ENCODE measurements at regions not wholly inside any gene's neighbourhood (a gene's known extent, or its start where the extent isn't known, plus 50 kb on each side); places are given as distances from the start of the nearest gene placed in this dataset.

- H3K4me3 ChIP-seq (ENCODE audit: low read depth, low read length) = no peak overlapping the region
Measured at GRCh38 chr5:155353231-155353630, 339.7 kb downstream of the KIF4B start.

GRCh38 chr5:155366096-155366495, 352.5 kb downstream of the KIF4B start:
- no peak for TF ChIP-seq CTCF (IDR thresholded peaks at IDR 0.05; ENCODE audit: low read depth, low read length)
- DNase-seq = no peak
- no peaks in the 10 kb centered on the region for H3K27me3 ChIP-seq (ENCODE audit: insufficient read depth, low read depth, severe bottlenecking)
- no peak overlapping the region for H3K27ac ChIP-seq
- no peaks in the 10 kb centered on the region for H3K36me3 ChIP-seq
- no peaks in the 10 kb centered on the region for H3K9me3 ChIP-seq (ENCODE audit: severe bottlenecking)
- H3K4me3 ChIP-seq (ENCODE audit: low read depth, low read length) = no peak overlapping the region

More at GRCh38 chr5:155353231-155353630, 339.7 kb downstream of the KIF4B start:
- no peak for TF ChIP-seq CTCF (IDR thresholded peaks at IDR 0.05; ENCODE audit: low read depth, low read length)
- no peak for DNase-seq
- Histone ChIP-seq H3K36me3 (no peaks in the 10 kb centered on the region), H3K9me3 (ENCODE audit: severe bottlenecking) (peaks cover 7% of the 10 kb centered on the region), H3K27me3 (ENCODE audit: insufficient read depth, low read depth, severe bottlenecking) (no peaks in the 10 kb centered on the region), H3K27ac (no peak overlapping the region)

GRCh38 chr5:155367841-155368240, 354.3 kb downstream of the KIF4B start:
- Histone ChIP-seq H3K36me3 (no peaks in the 10 kb centered on the region), H3K27me3 (ENCODE audit: insufficient read depth, low read depth, severe bottlenecking) (no peaks in the 10 kb centered on the region), H3K4me3 (ENCODE audit: low read depth, low read length) (no peak overlapping the region), H3K27ac (no peak overlapping the region), H3K9me3 (ENCODE audit: severe bottlenecking) (no peaks in the 10 kb centered on the region)
- DNase-seq = no peak
- no peak for TF ChIP-seq CTCF (IDR thresholded peaks at IDR 0.05; ENCODE audit: low read depth, low read length)

GRCh38 chr5:155368490-155368889, 354.9 kb downstream of the KIF4B start:
- TF ChIP-seq CTCF (IDR thresholded peaks at IDR 0.05; ENCODE audit: low read depth, low read length) = no peak
- no peaks in the 10 kb centered on the region for H3K36me3 ChIP-seq

GRCh38 chr5:155380480-155380879, 366.9 kb downstream of the KIF4B start:
- H3K27me3 ChIP-seq (ENCODE audit: insufficient read depth, low read depth, severe bottlenecking) = no peaks in the 10 kb centered on the region
- DNase-seq = no peak
- no peak overlapping the region for H3K4me3 ChIP-seq (ENCODE audit: low read depth, low read length)

More at GRCh38 chr5:155368490-155368889, 354.9 kb downstream of the KIF4B start:
- Histone ChIP-seq H3K9me3 (ENCODE audit: severe bottlenecking) (no peaks in the 10 kb centered on the region), H3K27me3 (ENCODE audit: insufficient read depth, low read depth, severe bottlenecking) (no peaks in the 10 kb centered on the region), H3K4me3 (ENCODE audit: low read depth, low read length) (no peak overlapping the region), H3K27ac (no peak overlapping the region)
- no peak for DNase-seq

More at GRCh38 chr5:155380480-155380879, 366.9 kb downstream of the KIF4B start:
- H3K9me3 ChIP-seq (ENCODE audit: severe bottlenecking) = peaks cover 6% of the 10 kb centered on the region
- H3K27ac ChIP-seq = no peak overlapping the region
- H3K36me3 ChIP-seq = no peaks in the 10 kb centered on the region
- TF ChIP-seq CTCF (IDR thresholded peaks at IDR 0.05; ENCODE audit: low read depth, low read length) = no peak

All from WERI-Rb-1 (cell line).